ENCODE measurements at regions not wholly inside any gene's neighbourhood (a gene's known extent, or its start where the extent isn't known, plus 50 kb on each side); places are given as distances from the start of the nearest gene placed in this dataset.

DNA sequence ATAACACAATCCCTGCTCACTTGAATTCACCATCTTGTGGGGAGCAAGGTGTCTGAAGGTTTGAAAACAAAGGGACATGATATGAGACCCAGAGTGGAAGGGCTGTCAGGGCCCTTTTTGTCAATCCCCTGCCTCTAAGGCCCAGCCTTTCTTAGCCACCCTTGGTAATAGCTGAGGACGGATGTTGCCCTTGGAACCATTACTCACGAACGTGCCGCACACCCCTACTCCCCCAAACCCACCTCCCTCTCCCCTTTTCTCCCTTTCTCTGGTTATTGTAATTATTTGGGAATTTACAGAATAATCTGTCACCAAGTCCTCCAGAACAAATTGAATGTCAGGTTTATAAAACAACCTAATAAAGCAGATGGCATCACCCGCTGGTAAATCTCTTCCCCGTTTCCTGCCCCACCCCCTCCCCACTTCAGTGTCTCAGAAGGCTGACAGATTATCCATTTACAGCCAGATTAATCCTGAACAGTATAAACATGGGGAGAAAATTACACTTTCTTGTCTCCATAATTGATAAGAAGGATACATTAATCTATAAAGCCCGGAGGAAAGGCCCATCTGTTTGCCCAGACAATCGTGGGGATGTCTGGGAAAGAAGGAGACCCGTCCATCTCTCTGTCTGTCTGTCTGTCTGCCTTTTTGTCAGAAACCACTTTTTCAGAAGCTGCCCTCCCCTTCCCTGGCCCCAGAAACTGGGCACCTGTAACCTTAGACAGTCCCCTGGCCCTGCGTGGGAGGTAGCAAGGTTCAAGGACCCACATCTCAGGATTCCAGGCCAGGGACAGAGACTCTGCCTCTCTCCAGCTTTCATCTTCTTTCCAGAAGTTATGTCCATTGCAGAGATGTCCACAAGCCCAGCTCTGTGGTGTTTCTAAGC, 60.6 kb upstream of the CD34 start:
- DNase-seq = no peak

DNA sequence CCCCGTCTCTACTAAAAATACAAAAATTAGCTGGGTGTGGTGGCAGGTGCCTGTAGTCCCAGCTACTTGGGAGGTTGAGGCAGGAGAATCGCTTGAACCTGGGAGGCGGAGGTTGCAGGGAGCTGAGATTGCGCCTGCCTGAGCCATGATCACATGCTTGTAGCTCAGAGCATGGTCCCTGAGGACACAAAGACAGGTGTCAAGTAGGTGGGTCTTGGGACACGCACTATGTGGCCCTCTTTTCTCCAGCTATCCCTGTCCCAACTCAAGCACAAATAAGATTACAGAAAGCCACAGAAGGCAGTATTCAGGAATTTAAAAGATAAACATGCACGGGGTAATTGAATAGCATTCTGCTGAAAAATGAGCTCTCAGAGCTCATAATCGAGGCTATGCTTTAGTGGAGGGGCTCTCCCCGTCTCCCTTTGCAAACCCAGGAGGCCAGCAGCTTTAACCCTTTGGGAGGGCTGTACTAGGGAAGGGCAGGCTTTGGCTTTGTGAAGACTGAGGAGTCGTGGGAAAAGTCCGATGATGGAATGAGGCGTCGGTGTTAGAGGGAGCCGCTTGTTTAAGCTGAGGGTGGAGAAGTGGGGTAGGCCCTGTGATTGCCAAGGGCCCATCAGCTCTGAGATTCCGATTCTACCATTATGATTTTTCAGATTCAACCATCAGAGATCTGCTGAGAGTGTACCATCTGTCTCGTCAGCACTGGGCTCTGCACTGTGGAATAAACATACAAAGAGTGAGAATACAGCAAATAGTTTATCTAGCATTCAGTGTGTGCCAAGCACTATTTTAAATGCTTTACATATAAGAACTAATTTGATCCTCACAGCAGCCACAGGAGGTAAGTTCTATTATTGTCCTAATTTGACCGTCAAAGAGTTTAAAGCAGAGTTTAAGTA, 59.7 kb upstream of the CD34 start:
- no peak for DNase-seq

DNA sequence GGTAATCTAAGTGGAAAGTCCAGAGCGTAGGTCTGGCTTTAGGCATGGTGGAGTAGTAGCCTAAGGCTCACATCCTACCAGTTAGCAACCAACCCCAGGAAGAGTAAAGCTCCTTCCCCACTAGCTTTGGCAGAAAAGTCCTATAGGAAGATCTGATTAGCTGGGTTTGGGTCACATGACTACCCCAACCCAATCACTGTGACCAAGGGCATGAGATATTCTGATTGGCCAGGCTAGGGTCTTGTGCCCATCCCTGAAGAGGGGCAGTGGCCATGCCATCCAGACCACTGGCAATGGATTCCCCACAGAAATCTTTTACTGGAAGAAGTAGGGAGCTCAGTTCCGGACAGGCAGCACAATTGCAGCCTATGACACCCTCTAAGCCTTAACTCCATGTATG, 58.6 kb upstream of the CD34 start:
- DNase-seq = no peak

DNA sequence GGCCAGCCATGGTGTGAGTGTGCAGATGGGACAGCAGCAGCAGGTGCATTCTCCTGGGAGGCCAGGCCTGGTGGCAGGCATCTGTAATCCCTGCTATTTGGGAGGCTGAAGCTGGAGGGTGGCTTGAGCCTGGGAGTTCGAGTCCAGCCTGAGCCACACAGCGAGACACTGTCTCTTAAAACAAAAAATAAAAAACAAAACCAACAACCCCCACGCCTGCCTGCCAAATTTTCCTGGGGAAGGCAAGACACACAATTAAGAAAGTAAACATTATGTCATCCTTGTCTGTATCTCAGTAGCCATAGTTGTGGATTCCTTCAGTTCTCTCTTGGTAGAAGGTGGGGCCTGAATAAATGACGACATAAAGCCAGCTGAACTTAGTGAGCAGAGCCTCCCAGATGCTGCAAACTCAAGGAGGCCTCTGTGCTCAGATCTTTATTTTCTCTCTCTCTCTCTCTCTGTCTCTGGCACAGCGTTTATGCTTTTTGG, 57.6 kb upstream of the CD34 start:
- DNase-seq = no peak

DNA sequence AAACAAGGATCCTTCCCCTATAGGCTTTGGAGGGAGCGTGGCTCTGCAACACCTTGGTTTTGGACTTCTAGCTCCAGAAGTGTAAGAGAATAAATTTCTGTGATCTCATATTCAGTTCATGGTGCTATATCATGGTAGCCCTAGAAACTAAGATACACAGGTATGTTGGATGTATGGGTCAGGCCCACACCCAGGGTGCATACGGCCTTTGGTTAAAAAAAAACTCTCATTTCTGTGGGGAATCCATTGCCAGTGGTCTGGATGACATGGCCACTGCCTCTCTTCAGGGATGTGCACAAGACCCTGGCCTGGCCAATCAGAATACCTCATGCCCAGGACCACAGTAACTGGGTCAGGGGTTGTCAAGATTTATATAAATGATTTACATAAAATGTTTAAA, 56.8 kb upstream of the CD34 start:
- no peak for DNase-seq

DNA sequence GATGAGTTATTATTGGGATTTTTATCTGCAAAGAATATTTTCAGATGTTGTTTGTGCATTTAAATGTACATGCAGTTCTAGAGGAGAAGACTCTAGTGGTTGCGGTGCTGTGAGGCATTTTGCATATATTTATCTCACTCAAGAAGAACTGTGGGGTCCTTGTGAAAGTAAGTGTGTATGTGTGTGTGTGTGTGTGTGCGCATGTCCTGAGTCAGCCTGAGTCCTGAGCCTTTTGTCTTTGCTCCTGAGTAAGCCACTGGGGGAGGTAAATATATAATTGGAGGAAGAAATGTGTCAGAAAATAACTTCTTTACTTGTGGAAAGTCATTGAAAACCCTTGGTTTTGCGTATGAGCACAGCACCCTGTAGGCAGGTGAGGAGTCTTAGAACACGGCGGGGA, 55.6 kb upstream of the CD34 start:
- DNase-seq = no peak

DNA sequence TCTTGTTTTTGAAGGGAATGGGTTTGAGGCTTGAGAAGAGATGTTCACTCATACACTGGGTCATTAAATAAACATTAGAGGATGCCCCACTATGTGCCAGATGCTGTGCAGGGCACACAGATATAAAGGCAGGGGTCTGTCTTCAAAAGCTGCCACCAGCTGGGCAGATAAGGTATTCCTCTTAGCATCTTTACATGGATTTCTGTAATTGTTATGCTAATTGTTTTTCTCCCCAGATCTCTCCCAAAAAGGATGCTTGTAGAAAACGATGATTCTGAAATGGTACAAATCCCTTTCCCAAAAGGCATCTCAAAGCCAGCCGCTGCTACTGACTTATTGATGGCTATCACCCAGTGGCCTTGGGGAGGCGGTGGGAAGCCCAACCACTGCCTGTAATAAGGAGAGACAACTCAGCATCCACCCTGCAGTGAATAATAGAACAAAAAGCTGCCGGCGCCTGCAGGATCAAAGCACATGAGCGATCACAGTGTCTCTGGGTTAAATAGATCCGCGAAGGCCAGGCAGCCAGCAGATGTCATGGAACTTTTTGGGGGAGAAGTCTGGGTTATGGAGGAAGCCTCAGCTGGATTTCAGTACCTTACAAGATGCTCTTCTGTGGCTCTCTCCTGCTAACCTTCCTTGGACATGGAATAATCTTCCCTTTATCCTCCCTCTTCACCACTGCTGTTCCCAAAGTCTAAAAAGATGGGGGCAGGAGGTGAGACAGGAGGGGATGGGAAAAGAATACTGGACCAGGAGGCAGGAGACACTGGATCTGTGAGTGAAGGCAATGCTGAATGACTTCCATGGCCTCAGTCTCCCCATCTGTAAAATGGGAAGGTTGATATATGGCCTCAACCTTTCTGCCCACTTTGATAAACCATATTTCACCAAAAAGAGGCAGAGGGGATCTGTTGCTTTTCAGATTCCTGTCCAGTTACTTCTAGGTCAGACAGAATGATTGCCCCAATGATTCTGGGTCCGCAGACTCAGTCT, 54.8 kb upstream of the CD34 start:
- DNase-seq = no peak

DNA sequence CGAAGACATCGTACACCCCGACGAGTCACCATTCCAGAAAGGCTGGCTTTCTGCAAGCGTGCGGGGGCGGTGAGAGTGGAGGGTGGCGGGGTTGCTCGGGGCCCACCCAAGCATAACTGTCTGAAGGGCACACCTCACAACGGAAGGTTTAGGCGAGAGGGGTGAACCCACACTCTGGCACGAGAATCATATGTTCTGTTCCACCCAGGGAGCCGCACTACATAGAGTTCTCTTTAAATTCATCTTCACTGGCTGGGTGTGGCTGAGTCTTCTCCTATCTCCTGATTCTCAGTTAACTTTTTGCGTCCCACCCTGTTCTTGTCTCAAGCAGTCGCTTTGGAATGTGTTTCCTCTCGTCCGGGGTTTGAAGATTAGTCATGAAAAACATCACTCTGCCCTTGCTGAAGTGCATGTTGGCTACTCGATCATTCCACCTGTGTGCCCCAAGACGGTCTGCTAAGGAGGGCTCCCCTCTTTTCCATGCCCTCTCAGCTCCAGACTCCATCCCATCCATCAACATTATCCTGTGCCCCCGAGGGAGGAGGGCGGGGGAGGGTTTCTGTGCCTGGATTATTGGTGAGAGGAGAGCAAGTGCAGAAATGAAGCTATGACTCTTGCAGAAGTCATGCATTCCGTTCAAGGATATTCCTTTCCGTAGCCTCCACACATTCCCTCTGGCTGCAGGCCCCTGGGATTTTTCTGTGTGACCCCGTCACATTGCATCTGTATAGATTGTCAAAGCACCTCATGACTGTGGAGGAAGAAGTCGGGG, 53.5 kb upstream of the CD34 start:
- DNase-seq = no peak

DNA sequence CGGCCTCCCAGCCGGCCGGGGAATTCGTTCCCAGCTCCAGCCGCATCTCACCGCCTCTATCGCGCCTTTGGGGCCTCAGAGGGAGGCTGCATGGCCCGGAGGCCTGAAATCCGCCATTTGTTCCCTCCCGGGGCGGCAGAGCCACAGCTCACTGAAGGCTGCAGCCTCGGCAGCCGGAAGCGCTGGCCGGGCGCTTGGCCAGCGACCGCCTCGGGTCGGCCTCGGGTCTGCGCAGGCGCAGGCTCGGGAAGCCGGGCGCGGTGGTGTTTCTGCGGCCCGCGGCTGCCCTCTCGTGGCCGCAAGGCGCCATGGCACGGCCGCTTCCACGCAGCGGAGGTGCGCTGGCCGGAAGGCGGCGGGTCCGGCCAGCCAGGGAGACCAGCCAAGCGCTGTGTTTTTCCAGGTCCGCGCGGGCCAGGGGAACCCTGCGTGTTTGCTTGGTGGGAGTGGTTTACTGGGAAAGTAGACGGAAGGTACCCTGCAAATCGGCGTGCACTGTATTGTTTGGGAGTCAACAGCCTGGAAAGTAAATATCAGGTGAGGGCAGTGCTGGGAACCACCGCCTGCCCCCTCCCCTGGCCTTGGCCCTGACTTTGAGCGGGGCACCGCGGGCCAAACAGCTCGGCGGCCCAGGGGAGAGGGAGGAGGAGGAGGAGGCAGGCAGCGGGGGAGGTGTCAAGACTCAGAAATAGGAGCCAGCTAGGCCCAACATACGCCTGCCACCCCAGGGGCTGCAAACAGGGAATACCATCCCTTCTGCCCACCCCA, 52.7 kb upstream of the CD34 start:
- DNase-seq = peak; percentile 76 to 78

DNA sequence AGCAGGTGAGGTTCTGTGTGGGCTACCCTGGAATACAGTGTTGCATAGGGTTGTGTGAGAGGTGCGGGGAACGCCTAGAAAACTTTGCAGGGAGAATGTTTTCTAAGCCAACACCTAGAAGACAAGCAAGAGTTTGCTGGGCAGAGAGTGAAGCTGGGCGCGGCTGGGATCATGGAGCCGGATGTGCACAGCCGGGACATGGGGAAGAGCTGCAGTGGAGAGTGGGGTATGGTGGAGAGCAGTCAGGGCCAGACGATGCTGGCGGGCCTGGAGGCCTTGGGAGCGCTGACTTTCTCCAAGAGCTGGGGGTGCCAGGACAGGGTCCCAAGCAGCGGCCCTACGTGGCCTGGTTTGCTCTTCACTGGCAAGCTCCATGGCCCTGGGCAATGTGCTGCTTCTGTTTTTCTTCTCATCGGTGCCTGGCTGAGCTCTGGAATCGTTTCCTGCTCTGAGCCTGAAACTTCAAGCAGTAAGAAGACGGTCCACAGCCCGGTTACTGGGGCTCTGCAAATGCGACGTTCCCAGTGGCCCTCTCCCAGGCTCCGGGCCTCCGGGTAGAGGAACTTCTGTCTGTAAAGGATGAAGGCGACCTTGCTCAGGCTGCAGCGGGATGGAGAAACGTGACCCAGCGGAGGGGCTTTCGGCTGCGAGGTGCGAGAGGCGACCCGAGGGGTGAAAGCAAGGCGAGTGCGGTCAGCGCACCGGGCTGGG, 51.9 kb upstream of the CD34 start:
- DNase-seq = no peak

Data from activated CD4-positive, alpha-beta T cell treated with anti-CD3 and anti-CD28 coated beads for 4 hours (primary cell).